Activated T-helper 1 cell treated with Interleukin-2 at 50 U/mL for 16 hours (primary cell): ENCODE measurements at regions not wholly inside any gene's neighbourhood (a gene's known extent, or its start where the extent isn't known, plus 50 kb on each side); places are given as distances from the start of the nearest gene placed in this dataset.

Source experiments
- DNase-seq: peaks from one replicate; pipeline ENCODE4 v3.0.0-alpha.2; 2020; ENCODE audit warnings: low read depth

- DNase-seq = no peak
Measured at GRCh38 chr10:120372917-120373316, 84.1 kb upstream of the PLPP4 start.

- no peak for DNase-seq
Measured at GRCh38 chr10:120375666-120376065, 81.4 kb upstream of the PLPP4 start.

- DNase-seq = no peak
Measured at GRCh38 chr10:120381931-120382330, 75.1 kb upstream of the PLPP4 start.

GRCh38 chr10:120382360-120382759 lies 74.7 kb upstream of the PLPP4 start:
- DNase-seq = no peak

GRCh38 chr10:120385992-120386391 lies 71.0 kb upstream of the PLPP4 start:
- DNase-seq = no peak

- no peak for DNase-seq
Measured at GRCh38 chr10:120386896-120387295, 70.1 kb upstream of the PLPP4 start.

GRCh38 chr10:120387326-120387725 lies 69.7 kb upstream of the PLPP4 start:
- DNase-seq = no peak

GRCh38 chr10:120392245-120392644 lies 64.8 kb upstream of the PLPP4 start:
- no peak for DNase-seq

- no peak for DNase-seq
Measured at GRCh38 chr10:120392671-120393079, 64.4 kb upstream of the PLPP4 start.

GRCh38 chr10:120394446-120394845 lies 62.6 kb upstream of the PLPP4 start:
- no peak for DNase-seq

GRCh38 chr10:120396228-120396627 lies 60.8 kb upstream of the PLPP4 start:
- no peak for DNase-seq

GRCh38 chr10:120398180-120398579 lies 58.8 kb upstream of the PLPP4 start:
- no peak for DNase-seq

- DNase-seq = no peak
Measured at GRCh38 chr10:120400601-120401000, 56.4 kb upstream of the PLPP4 start.

- no peak for DNase-seq
Measured at GRCh38 chr10:120402147-120402766, 54.8 kb upstream of the PLPP4 start.

GRCh38 chr10:120403109-120403508 lies 53.9 kb upstream of the PLPP4 start:
- DNase-seq = no peak

GRCh38 chr10:120406376-120406775 lies 50.7 kb upstream of the PLPP4 start:
- DNase-seq = no peak
